Activated naive CD8-positive, alpha-beta T cell treated with anti-CD3 and anti-CD28 coated beads, Interleukin-2, amount 50 U/mL, for 16 hours (primary cell): ENCODE measurements at regions not wholly inside any gene's neighbourhood (a gene's known extent, or its start where the extent isn't known, plus 50 kb on each side); places are given as distances from the start of the nearest gene placed in this dataset.

ENCODE experiments used
- DNase-seq: peaks from one replicate; pipeline ENCODE4 v3.0.0-alpha.2; 2020; ENCODE audit warnings: low read depth, low spot score

DNA sequence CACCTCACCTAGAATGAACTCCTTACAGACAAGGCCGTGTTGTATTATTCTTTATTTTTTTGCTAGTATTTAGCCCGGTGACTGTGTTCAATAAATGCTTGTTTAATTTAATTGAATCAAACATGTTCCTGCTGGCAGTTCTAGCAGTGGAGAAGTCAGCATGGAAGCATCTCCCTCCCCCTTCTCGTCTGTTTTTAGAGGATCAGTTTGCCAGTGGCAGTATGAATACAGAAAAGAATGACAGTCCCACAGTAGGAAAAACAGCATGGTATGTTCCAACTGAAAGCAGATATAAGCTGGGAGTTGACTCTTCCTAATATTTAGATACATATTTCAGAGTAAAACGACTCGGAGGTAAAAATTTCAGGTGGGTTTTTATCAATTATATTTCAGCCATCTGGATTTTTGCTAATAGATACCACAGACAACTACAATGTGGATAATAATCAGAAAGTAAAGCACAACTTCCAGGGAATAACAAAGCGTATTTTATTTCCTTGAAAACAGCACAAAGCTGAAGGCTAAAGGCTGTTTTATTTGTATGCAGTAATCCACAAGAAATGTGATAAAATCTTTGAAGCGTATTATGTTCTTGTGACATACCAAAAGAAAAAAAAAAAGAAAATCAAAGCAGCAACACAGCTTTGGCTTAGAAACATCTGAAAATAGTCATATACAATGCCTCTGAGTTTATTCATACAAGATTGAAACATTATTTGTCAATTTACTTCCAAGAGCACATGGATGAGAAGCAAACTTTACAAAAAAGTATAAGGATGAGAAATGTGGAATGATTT lies 244.5 kb upstream of the KCNMB2 start:
- DNase-seq, result no peak

DNA sequence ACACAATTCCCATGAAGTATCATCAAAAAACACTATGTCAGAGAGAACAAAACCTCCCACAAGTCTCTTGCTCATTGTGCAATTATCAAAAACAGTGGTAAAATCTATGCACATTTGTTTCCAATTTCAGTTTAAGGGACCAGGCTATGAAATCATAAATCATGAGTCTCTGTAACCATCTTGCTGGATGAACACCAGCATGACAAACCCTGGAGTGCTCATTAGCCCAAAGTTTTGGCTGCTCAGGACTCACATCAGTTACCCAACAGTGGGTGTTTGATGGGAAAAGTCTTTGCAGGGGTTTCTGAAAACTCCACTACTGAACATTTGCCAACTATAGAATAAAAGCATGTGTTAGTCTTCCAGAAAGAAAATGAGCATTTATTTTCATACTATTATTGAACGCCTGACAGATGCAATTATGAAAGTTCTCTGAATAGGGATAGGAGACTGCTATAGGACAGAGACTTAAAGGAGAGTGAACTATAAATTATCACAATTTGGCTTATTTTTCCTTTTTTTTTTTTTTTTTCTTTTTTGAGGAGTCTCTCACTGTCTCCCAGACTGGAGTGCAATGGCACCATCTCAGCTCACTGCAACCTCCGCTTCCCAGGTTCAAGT lies 240.8 kb upstream of the KCNMB2 start:
- DNase-seq, result no peak

DNA sequence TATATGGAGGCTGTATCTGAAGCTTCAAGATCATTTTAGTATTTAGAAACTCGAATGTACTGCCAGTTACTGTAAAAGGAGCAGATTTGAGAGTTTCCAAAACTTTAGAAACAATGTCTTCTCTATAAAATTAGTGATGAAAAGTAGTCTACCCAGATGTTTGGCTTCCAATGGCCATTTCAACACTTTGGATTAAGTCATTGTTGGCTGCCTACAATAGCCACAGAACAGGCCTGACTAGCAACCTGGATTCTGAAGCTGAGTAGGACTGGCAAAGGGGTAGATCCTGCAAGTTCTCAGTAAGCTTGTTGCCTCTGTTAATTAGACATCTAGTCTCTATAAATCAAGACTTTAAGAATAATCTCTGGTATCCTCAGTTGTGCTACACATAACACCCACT lies 239.0 kb upstream of the KCNMB2 start:
- no peak for DNase-seq

DNA sequence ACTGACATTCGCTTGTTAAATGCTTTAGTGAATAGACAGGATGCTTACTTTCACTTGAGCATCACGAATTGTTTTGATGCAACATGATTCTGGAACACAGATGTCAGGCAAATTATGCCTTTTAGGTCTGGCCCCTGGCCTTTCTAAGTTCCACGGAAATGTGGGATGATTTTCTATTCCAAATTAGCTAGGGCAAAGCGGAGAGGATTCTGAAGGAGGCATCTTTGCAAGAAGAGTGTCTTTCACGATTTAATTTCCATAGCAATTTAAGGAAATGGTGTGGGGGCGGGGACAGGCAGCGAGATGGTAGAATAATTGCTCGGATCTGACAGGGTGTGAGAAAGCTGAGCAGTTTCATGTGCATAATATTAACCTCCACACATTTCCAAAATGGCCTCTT lies 238.5 kb upstream of the KCNMB2 start:
- DNase-seq, result no peak

DNA sequence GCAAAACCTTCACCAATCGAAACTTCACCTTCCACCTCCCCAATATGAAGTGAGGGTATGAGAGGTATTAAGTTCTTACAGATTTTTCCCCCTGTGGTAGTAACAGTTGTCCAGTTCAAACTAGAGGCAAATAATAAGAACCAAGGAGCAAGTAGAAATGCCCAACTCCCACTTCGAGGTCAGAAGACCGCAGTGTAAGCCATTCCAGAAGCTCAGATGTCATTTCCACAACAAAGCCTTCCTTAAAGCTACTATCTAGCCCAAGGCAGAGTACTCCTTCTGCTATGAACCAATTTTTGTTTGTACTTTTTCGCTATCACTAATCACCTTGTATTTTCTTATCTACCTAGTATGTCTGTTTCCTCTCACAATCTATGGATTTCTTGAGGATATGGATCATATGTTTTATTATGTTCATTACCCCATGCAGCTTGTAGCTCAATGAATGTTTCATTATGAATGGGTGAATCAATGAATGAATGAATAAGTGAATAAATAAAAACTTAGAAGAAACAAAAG lies 235.7 kb upstream of the KCNMB2 start:
- no peak for DNase-seq

DNA sequence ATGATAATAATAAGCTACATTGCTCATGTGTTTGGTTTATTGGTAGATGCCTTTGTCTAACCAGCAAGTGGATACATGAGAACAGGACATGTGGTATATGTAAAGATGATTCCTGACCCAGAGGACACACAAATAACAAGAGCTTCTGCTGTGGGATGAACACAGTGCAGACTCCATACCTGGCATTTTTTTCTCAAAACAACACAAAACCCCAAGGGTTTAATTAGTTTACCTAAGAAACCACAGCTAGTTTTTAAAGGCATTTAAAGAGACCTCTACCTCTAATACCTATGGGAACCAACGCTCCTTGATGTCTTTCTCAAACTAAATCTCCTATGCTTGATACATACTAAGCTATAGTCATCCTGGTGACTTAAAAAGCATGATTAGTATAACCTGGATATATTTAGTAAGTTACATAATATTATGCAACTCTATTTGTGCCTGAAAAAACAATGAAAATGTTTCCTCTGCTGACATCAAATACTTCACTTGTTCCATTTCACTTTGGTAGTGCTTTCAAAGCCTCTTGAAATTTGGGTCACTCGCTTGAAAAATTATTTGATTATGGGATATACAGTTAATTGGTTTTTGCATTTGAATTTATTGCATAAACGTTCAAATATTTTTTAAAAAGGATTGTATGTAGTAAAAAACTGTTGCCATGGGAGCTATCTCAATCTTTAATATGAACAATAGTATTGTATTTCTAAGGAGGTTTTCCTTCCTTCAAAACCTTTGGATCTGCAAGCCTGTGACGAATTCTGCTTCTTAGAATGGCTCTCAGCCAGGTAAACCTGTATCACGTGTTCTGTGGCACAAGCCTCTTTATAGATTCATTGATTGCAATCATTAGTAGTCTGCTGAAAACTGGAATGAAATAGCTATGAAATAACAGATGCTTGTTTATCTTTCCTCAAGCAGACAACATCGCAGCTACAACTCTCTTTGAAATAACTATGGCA lies 233.0 kb upstream of the KCNMB2 start:
- no peak for DNase-seq

DNA sequence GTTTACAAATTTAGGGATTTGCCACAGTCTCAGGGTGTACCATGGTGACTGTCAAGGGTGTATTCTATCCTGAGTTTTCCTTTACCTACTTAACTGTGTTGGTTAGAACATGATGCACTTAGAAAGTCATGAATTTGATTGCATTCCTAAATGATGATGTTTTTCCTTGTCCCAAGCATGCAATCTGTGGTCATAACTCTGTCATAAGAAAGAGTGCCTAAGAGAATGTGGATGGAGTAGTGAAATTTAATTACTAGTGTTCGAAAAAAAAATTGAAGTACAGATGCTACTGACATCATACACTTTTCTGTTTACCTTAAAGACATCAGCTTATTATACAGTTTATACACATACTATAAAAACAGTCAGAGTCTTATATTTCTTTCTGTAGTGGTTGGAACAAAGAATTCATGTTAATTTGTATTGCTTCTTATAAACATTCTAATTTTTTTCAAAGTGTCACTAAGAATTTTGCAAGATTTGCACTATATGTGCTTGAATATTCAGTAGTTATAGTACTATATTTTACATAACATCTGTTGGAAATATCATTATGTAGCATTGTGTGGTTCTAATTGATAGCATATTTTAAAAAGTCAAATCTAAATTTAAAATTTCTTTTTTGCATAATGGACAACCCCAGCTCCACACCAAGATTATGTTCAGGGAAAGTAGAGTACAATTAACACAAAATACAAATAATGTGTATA lies 231.3 kb upstream of the KCNMB2 start:
- no peak for DNase-seq

DNA sequence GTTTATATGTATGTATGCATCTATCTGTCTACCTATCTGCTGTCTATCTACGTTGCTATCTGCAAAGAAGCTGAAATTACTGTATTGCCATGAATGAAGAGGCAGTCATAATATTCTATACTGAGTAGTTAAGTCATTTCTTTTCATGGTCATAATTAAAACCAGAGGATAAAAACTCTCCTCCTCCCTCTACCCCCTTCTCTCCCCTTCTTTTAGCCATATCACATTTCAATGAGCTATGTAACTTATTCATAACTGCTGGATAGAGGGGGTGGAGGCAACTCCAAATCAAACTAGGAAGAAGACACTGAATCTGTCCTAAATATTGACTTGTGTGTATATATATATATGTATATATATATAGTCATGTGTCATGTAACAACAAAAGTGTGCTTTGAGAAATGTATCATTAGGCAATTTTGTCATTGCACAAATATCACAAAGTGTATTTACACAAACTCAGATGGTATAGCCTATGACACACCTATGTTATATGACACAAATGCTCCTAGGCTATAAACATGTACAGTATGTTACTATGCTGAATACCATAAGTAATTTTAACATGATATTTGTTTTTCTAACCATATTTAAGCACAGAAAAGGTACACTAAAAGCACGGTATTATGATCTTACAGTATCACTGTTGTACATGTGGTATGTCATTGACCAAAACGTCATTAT lies 229.7 kb upstream of the KCNMB2 start:
- DNase-seq, result no peak

DNA sequence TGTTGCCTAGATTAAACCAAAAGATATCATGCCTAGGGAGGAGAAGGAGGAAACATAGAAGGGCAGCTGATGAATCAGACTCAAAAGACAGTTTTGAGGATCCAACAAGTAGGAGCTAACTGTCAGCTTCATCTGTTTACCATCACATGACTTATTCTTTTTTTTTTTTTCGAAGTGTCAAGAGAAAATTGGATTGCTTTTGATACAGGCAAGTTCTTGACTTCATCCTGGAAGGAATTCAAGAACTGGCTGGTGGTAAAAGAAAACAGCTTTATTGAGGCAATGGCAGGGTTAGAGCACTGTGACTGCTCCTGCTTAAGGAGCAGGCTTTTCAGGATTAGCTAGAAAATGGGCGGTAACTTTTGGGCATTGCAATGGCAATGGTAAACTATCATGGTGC lies 227.5 kb upstream of the KCNMB2 start:
- DNase-seq, result no peak

DNA sequence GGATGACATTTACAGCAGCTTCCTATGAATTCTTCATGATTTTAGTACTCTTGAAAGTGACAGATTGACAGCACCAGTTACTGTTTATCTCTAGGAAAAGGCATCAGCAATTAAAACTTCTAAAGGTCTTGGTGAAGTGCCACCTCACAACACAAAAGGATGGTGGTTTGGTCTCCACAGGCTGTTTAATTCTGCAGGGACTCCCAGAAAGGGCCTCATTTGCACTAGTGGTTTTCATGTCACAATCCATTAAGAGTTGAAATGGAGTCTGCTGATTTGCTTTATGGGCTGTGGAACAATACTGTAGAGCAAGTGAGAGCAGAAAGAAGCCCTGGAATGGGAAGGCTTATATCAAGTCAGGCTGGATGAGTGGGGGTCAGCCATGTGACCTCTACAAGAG lies 225.3 kb upstream of the KCNMB2 start:
- DNase-seq, result no peak

DNA sequence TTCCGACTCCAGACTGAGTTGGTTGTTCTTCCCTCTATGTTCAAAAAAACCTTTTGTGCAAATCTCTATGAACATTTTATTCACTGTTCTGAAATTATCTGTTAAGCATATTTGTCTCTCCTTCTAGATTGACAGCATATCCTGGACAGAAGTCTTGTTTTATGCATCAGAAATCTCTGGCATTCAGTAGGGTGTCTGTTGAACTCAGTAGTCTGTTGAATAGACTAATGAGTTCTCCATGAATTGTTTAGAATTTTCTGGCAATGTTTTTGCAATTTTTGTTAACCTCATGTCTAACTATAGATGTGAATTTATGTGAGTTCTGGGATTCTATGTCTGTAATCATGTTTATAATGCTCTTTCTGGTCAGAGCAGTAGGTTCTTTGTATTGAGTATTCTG lies 222.5 kb upstream of the KCNMB2 start:
- DNase-seq, result no peak

DNA sequence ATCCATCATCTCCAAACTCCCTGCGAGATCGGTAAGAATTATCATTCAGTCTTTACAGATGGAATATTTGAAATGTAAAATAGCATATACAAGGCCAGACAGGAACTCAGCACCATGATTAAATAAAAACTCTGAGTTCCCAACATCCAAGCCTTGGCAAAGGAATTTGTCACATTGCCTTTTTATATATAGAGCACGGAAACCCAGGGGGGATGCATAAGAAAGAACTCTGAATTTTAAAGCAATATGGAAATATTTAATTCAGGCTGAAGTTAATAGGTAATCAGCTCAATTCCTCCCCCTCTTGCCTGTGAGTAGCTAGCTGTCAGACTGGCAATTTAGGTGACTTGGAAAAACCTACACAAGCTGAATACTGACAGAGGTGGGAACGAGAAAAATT lies 217.9 kb upstream of the KCNMB2 start:
- no peak for DNase-seq

DNA sequence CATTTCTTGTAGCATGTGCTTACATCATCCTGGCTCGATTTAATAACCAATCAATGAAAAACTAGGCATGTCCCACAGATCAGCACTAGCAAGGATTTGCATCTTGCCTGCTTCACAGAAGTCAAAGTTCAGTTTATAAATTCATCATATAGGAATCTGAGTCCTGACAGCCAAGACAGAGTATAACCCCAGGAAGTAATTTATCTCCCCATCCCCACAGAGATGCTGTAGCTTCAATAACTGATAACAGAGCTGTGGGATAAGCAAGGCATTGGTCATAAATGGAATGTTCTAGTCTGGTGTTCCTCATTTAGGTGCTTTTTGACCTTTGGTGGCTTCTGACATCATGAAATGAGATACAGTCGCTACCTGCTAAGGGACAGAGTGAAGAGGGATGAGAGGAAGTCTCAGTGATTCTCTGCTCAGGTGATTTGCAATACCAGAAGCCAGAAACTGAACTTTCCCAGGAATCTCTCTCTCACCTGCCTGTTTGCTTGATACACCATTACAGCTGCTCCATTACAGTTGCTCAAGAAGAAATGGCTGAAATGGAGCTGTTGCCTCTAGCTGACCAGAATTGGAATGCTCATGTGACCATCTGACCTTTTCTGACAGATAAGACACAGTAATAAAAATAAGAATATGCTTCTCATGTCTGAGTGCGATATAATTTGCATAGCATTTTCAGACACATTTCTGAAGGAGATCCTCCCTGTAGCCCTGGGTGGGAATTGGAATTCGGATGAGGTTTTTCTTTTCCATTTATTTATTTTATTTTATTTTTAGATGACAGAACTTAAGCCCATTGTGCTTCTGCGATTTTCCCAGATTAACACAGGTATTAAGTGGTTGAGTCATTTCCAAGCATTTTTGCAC lies 217.1 kb upstream of the KCNMB2 start:
- no peak for DNase-seq

DNA sequence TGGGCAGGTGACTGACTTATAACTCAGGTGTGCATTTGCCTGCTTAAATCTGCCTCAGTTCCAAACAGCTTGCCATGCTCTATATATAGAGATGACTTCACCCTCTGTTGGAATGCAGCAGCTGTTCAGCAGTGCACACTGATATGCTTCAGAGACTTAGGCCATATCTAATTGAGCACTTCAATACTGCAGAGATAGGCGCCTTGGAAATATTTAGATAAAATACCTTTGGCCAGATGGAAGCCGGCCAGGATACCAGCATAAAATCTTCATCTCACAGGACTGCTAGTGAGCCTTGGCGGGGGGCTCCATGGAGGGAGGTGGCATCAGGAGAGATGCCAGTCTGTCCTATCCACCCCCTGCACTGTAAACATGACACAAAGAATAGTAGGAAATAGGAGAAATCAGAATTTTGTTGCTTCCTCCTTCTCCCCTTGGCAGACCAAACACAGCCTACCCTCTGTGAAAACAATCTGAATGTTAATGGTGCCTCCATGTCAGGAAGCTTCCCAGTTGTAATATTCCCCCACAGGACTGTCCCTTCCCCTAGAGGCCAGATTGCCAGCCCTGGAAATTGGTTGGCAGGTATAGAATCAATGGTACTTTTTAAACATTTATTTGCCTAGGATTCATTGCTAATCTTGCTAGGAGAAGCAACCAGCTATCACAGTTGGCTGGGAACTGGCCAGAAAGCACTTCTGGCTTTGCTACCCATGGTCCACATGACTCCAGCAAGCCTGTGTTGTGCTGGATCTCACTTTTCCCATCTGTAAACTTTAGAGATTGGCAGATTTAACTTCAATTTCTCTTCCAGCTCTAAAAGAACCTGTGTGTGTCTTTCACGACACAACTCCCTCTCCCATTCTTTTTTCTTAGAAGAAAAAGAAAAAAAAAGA lies 215.5 kb upstream of the KCNMB2 start:
- no peak for DNase-seq

DNA sequence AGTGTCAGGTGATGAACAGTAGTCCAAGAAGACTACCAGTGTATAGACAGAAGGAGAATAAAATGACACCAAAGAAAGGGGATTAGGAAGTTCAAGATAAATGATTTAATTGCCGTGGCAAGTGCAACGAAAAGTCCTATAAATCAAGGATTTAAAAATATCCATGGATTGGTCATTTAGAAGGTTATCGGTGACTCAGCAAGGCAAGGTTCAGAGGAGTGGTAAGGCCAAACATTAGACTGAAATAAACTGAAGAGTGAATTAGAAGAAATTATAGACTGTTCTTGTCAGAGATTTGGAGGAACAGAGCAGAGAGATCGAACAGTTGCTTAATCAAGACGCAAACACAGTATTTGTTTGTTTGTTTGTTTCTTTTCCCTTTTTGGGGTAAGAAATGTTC lies 211.9 kb upstream of the KCNMB2 start:
- DNase-seq, result no peak

DNA sequence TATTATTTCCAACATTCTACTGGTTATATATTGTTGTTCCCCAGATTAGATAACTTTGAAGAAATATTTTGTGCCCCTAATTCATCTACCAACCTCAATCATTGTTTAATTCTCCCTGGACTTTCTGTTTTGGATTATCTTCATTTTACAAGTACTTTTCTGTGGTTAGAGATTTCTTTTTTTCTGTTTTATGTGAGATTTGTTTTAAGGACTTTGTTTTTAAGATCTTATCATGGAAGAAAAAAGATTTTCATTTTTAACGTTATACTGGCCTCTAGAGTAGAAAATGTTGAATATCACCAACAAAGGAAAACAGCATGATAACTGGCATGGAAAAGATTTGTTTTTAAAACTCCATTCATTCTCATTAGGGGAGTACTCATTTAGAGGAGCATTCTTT lies 210.9 kb upstream of the KCNMB2 start:
- DNase-seq, result no peak

DNA sequence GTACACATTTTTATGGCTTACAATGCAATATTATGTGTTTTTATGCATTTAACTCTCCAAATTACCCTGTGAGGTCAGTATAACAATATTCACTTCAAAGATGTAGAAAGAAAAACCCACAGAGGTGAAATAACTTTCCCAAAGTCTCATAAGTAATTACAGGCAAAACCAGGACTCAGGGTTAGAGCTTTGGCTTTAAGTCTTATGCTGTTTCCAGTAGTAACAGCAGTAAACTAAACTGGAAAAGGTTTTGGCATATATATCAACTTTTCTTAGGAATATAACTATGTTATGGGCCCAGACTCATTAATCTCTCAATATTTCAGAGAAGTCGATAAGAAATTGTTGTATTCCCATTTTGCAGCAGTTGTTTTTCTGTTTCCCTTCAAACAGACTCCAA lies 206.3 kb upstream of the KCNMB2 start:
- DNase-seq, result no peak

DNA sequence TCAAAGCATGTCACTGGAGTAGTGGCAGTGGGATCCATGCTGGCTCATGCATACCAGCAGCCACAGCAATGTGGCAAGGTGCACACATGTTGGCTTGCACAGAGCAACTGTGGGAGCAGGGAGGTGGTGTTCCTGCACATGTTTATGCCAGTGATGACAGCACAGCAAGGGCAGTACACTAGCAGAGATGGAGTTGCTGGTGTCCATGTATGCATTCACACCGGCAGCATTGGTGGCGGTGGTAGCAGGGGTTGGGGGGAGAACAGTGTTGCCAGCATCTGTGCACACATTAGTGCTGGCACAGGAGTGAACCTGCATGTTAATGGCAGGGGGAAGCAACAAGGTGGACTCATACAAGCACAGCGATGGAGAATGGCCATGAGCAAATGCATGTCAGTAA lies 202.0 kb upstream of the KCNMB2 start:
- DNase-seq, result no peak

DNA sequence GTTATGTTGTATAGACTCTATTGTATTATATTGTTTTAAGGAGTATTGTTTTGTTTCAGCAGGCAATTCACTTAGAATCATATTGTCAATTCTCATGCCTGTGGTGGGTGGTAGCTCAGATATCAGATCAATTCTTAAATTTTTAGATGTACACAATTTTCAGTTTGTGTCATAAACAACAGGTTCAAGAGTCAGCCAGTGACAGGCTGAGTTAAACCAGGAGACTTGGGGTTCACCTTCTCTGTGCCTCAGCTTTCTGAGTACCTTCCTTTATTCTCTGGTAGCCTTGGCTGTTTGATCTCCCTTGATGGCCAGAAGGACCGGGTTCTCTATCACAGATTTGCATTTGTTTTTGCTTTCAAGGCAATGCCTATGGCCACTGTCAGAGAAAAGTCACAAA lies 199.9 kb upstream of the KCNMB2 start:
- no peak for DNase-seq
